GM19239 (cell line): ENCODE measurements at regions not wholly inside any gene's neighbourhood (a gene's known extent, or its start where the extent isn't known, plus 50 kb on each side); places are given as distances from the start of the nearest gene placed in this dataset.

Source experiments
- DNase-seq: peaks from one replicate; pipeline ENCODE4 v3.0.0; 2011; ENCODE audit warnings: low spot score; ENCODE audit not compliant: insufficient read length
- FAIRE-seq: peaks from 2 replicates; lab custom pipeline; 2011; peaks lifted over from hg19 to GRCh38; lab: Jason Lieb, UNC

- DNase-seq (no peak), FAIRE-seq (no peak)
Observed at GRCh38 chr16:14362774-14363371, 267.2 kb downstream of the PARN start.

- no peak for FAIRE-seq
Observed at GRCh38 chr16:14360326-14361037, 269.6 kb downstream of the PARN start.

GRCh38 chr16:14358697-14359305 is 271.3 kb downstream of the PARN start:
- no peak for DNase-seq

More at GRCh38 chr16:14360326-14361037, 269.6 kb downstream of the PARN start:
- no peak for DNase-seq

GRCh38 chr16:14357328-14357727 is 272.7 kb downstream of the PARN start:
- DNase-seq = no peak
- no peak for FAIRE-seq

More at GRCh38 chr16:14358697-14359305, 271.3 kb downstream of the PARN start:
- no peak for FAIRE-seq

GRCh38 chr16:14356064-14356463 is 274.0 kb downstream of the PARN start:
- FAIRE-seq = no peak

GRCh38 chr16:14354561-14355351 is 275.3 kb downstream of the PARN start:
- peak; percentile 59 for DNase-seq
- FAIRE-seq = peak; percentile 98

More at GRCh38 chr16:14356064-14356463, 274.0 kb downstream of the PARN start:
- DNase-seq = no peak

GRCh38 chr16:14353340-14353739 is 276.7 kb downstream of the PARN start:
- FAIRE-seq (no peak), DNase-seq (no peak)

- no peak for DNase-seq
- FAIRE-seq = no peak
Observed at GRCh38 chr16:14351647-14352046, 278.4 kb downstream of the PARN start.

- DNase-seq (no peak), FAIRE-seq (no peak)
Observed at GRCh38 chr16:14350626-14351025, 279.4 kb downstream of the PARN start.

- no peak for FAIRE-seq
- DNase-seq = no peak
Observed at GRCh38 chr16:14350081-14350480, 279.0 kb downstream of the MRTFB start.

GRCh38 chr16:14347706-14348105 is 276.6 kb downstream of the MRTFB start:
- no peak for DNase-seq
- no peak for FAIRE-seq

- FAIRE-seq (no peak), DNase-seq (no peak)
Observed at GRCh38 chr16:14346278-14347142, 275.4 kb downstream of the MRTFB start.

- DNase-seq (no peak), FAIRE-seq (no peak)
Observed at GRCh38 chr16:14345512-14346115, 274.5 kb downstream of the MRTFB start.

- FAIRE-seq (no peak), DNase-seq (no peak)
Observed at GRCh38 chr16:14344945-14345344, 273.8 kb downstream of the MRTFB start.

- DNase-seq (no peak), FAIRE-seq (no peak)
Observed at GRCh38 chr16:14344292-14344691, 273.2 kb downstream of the MRTFB start.

GRCh38 chr16:14341324-14342225 is 270.5 kb downstream of the MRTFB start:
- FAIRE-seq (no peak), DNase-seq (no peak)

- no peak for DNase-seq
- no peak for FAIRE-seq
Observed at GRCh38 chr16:14339694-14340093, 268.6 kb downstream of the MRTFB start.

GRCh38 chr16:14338969-14339368 is 267.9 kb downstream of the MRTFB start:
- no peak for DNase-seq

More at GRCh38 chr16:14338969-14339368, 267.9 kb downstream of the MRTFB start:
- no peak for FAIRE-seq
